Suprapubic skin (tissue), 4 donors: ENCODE measurements at regions not wholly inside any gene's neighbourhood (a gene's known extent, or its start where the extent isn't known, plus 50 kb on each side); places are given as distances from the start of the nearest gene placed in this dataset.

Source experiments
- CTCF ChIP-seq, 2 donors: fragments of 200-600 bp in 1 of 2; fragments of 450-650 bp in 1 of 2; sonication (generic) in 1 of 2; IDR thresholded peaks; one replicate each; pipeline ENCODE4 v1.5.1; 2016 to 2019; ENCODE audit warnings: antibody characterized with exemption in 2 of 2, mild to moderate bottlenecking in 1 of 2, moderate library complexity in 1 of 2
- EP300 ChIP-seq: sonication (generic); formaldehyde crosslinking; IDR thresholded peaks from one replicate; pipeline ENCODE4 v1.6.1; 2017; ENCODE audit warnings: antibody characterized with exemption
- POLR2A ChIP-seq, 2 donors: fragments of 450-650 bp; IDR thresholded peaks; one replicate each; pipeline ENCODE4 v1.6.1; 2017; ENCODE audit warnings: antibody characterized with exemption in 2 of 2, mild to moderate bottlenecking in 2 of 2, moderate library complexity in 2 of 2
- POLR2AphosphoS5 ChIP-seq, 3 donors: sonication (generic); formaldehyde crosslinking; IDR thresholded peaks; one replicate each; pipeline ENCODE4 v1.6.1; 2017; ENCODE audit warnings: antibody characterized with exemption in 3 of 3

- TF ChIP-seq CTCF (IDR thresholded peaks at IDR 0.05) = no peak
- TF ChIP-seq POLR2A (IDR thresholded peaks at IDR 0.05) = no peak
- TF ChIP-seq POLR2AphosphoS5 (IDR thresholded peaks at IDR 0.05) = no peak
- TF ChIP-seq EP300 = no peak
Observed at GRCh38 chr3:31284776-31285175, 247.9 kb upstream of the STT3B start.
